ENCODE measurements at regions not wholly inside any gene's neighbourhood (a gene's known extent, or its start where the extent isn't known, plus 50 kb on each side); places are given as distances from the start of the nearest gene placed in this dataset.

DNA sequence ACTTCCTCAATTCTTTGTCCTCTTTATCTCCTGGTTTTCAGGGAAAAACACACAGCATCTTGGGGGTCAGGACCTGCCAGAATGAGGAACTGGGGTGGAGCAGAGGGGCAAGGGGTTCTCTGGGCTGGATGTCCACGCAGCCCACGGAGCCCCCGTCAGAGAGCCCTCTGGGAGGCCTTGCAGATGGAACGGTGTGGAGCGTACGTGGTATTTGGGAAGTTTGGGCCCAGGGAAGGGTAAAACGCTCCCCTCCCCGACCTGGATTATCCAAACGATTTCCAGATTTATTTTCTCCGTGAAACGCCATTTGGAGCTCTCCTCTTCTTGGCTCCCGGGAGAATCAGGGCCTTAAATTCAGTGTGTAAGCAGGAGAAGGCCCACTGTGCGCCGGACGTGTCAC is 51.7 kb upstream of the ZNF536 start:
- TF ChIP-seq, protein P1, sequence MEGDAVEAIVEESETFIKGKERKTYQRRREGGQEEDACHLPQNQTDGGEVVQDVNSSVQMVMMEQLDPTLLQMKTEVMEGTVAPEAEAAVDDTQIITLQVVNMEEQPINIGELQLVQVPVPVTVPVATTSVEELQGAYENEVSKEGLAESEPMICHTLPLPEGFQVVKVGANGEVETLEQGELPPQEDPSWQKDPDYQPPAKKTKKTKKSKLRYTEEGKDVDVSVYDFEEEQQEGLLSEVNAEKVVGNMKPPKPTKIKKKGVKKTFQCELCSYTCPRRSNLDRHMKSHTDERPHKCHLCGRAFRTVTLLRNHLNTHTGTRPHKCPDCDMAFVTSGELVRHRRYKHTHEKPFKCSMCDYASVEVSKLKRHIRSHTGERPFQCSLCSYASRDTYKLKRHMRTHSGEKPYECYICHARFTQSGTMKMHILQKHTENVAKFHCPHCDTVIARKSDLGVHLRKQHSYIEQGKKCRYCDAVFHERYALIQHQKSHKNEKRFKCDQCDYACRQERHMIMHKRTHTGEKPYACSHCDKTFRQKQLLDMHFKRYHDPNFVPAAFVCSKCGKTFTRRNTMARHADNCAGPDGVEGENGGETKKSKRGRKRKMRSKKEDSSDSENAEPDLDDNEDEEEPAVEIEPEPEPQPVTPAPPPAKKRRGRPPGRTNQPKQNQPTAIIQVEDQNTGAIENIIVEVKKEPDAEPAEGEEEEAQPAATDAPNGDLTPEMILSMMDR (IDR thresholded peaks at IDR 0.05) = no peak
- TF ChIP-seq POLR2A (IDR thresholded peaks at IDR 0.05) = no peak

Data from heart left ventricle (tissue), 13 donors.